T1000 (cell line): ENCODE measurements at regions not wholly inside any gene's neighbourhood (a gene's known extent, or its start where the extent isn't known, plus 50 kb on each side); places are given as distances from the start of the nearest gene placed in this dataset.
"Not testable (repeated sequence)": the region's sequence is repeated elsewhere in the genome, so short reads cannot be mapped to it uniquely, and the experiment has no call there.

Experiments
- DNase-seq: peaks from one replicate; lab custom pipeline; 2025; ENCODE audit warnings: mixed read lengths; lab: John Stamatoyannopoulos, UW

- no peak for DNase-seq
Measured at GRCh38 chr5:82644766-82645165, 366.6 kb upstream of the RPS23 start.

GRCh38 chr5:82644229-82644628 is 366.1 kb upstream of the RPS23 start:
- DNase-seq: no peak

- no peak for DNase-seq
Measured at GRCh38 chr5:82642313-82642712, 364.2 kb upstream of the RPS23 start.

- peak; percentile 22 for DNase-seq
Measured at GRCh38 chr5:82641331-82642003, 363.3 kb upstream of the RPS23 start.

- no peak for DNase-seq
Measured at GRCh38 chr5:82640916-82641315, 362.8 kb upstream of the RPS23 start.

- DNase-seq: no peak
Measured at GRCh38 chr5:82639393-82640144, 361.4 kb upstream of the RPS23 start.

- no peak for DNase-seq
Measured at GRCh38 chr5:82636591-82636990, 358.4 kb upstream of the RPS23 start.

- DNase-seq: no peak
Measured at GRCh38 chr5:82635561-82636288, 357.6 kb upstream of the RPS23 start.

GRCh38 chr5:82628364-82628910 is 350.3 kb upstream of the RPS23 start:
- DNase-seq: no peak

GRCh38 chr5:82626905-82627591 is 348.9 kb upstream of the RPS23 start:
- not testable (repeated sequence) for DNase-seq

GRCh38 chr5:82626012-82626411 is 347.9 kb upstream of the RPS23 start:
- DNase-seq: not testable (repeated sequence)

GRCh38 chr5:82624062-82624461 is 345.9 kb upstream of the RPS23 start:
- DNase-seq: no peak

GRCh38 chr5:82622711-82623514 is 344.8 kb upstream of the RPS23 start:
- no peak for DNase-seq

GRCh38 chr5:82622205-82622604 is 344.1 kb upstream of the RPS23 start:
- DNase-seq: no peak

- no peak for DNase-seq
Measured at GRCh38 chr5:82620957-82621600, 342.9 kb upstream of the RPS23 start.

- DNase-seq: no peak
Measured at GRCh38 chr5:82619097-82619496, 340.9 kb upstream of the RPS23 start.

GRCh38 chr5:82614706-82615105 is 336.6 kb upstream of the RPS23 start:
- DNase-seq: no peak

GRCh38 chr5:82613891-82614290 is 335.7 kb upstream of the RPS23 start:
- DNase-seq: no peak

- DNase-seq: no peak
Measured at GRCh38 chr5:82610686-82611085, 332.5 kb upstream of the RPS23 start.

- DNase-seq: no peak
Measured at GRCh38 chr5:82605441-82605973, 327.4 kb upstream of the RPS23 start.
